Endothelial cell of umbilical vein (primary cell): ENCODE measurements at regions not wholly inside any gene's neighbourhood (a gene's known extent, or its start where the extent isn't known, plus 50 kb on each side); places are given as distances from the start of the nearest gene placed in this dataset.

Experiments
- BruUV-seq: library from RNA; stranded (reverse); fragments of 400-500 nt; replicated peaks from 2 replicates; lab custom pipeline; 2021; lab: Mats Ljungman, UMichigan
- CTCF ChIA-PET: fragments of 300-600, 350-600 bp; sonication (Branson Sonifier 250); formaldehyde crosslinking; loops from one replicate; lab custom pipeline; 2021; ENCODE audit warnings: antibody characterized with exemption, inconsistent platforms; lab: Charles Lee
- POLR2A ChIA-PET: fragments of 300-600, 350-600 bp; sonication (Branson Sonifier 250); formaldehyde crosslinking; loops from one replicate; lab custom pipeline; 2021; ENCODE audit warnings: antibody characterized with exemption, inconsistent platforms; lab: Charles Lee
- DNase-seq: peaks from one replicate; pipeline ENCODE4 v3.0.0-alpha.2; 2011; ENCODE audit warnings: low read depth, low spot score
- FAIRE-seq: peaks from 2 replicates; lab custom pipeline; 2011; peaks lifted over from hg19 to GRCh38; lab: Jason Lieb, UNC
- H2AFZ ChIP-seq: 2 replicates; pipeline ENCODE4 v1.6.0; 2012; ENCODE audit warnings: low read depth, low read length, control low read depth, inconsistent platforms
- H3K27ac ChIP-seq: 2 replicates; pipeline ENCODE4 v1.5.1; 2011; ENCODE audit warnings: low read depth, mild to moderate bottlenecking, control low read depth, low read length, moderate library complexity; ENCODE audit not compliant: insufficient read depth
- H3K27me3 ChIP-seq, 2 experiments: 2 replicates each; pipeline versions ENCODE4 v1.6.0 to v1.6.1; 2011; ENCODE audit warnings: low read length in 2 of 2, mixed read lengths in 1 of 2; ENCODE audit not compliant: control insufficient read depth in 2 of 2, insufficient read depth in 2 of 2
- H3K36me3 ChIP-seq, 2 experiments: 2 replicates in 1 of 2; 3 replicates in 1 of 2; pipeline ENCODE4 v1.5.1; 2011; ENCODE audit warnings: low read length in 2 of 2, mild to moderate bottlenecking in 1 of 2, moderate library complexity in 1 of 2; ENCODE audit not compliant: control insufficient read depth in 2 of 2, insufficient read depth in 2 of 2; ENCODE audit errors: extremely low read depth in 1 of 2
- H3K4me1 ChIP-seq: 3 replicates; pipeline ENCODE4 v1.5.1; 2011; ENCODE audit warnings: mild to moderate bottlenecking, low read length; ENCODE audit not compliant: control insufficient read depth, insufficient read depth; ENCODE audit errors: extremely low read depth
- H3K4me2 ChIP-seq: 2 replicates; pipeline ENCODE4 v1.6.1; 2011; ENCODE audit warnings: low read length, control low read depth, mixed read lengths; ENCODE audit not compliant: insufficient read depth
- H3K4me3 ChIP-seq, 3 experiments: fragments of 200-600 bp in 1 of 3; sonication (generic), shearing (Covaris generic) in 1 of 3; replicated peaks in 1 of 3; 2 replicates each; pipeline ENCODE4 v1.5.1; 2011 to 2016; ENCODE audit warnings: control low read depth in 3 of 3, low read length in 3 of 3, mild to moderate bottlenecking in 2 of 3, inconsistent platforms in 1 of 3, low read depth in 1 of 3, moderate library complexity in 1 of 3; ENCODE audit not compliant: insufficient read depth in 1 of 3
- H3K79me2 ChIP-seq: 2 replicates; pipeline ENCODE4 v1.6.0; 2012; ENCODE audit warnings: low read length, inconsistent platforms; ENCODE audit not compliant: control insufficient read depth, insufficient read depth
- H3K9ac ChIP-seq: replicated peaks from 2 replicates; pipeline ENCODE3; 2011; ENCODE audit warnings: low read length, control low read depth; ENCODE audit not compliant: insufficient read depth; ENCODE audit errors: extremely low read depth
- H3K9me1 ChIP-seq: replicated peaks from 3 replicates; pipeline ENCODE4 v1.6.0; 2011; ENCODE audit warnings: mild to moderate bottlenecking, low read length; ENCODE audit not compliant: control insufficient read depth, insufficient read depth; ENCODE audit errors: extremely low read depth
- H3K9me3 ChIP-seq: replicated peaks from 2 replicates; pipeline ENCODE4 v1.5.1; 2012; ENCODE audit warnings: low read length, inconsistent platforms; ENCODE audit not compliant: control insufficient read depth, insufficient read depth
- H4K20me1 ChIP-seq: replicated peaks from 2 replicates; pipeline ENCODE3; 2011; ENCODE audit warnings: mild to moderate bottlenecking, low read length; ENCODE audit not compliant: control insufficient read depth, insufficient read depth; ENCODE audit errors: extremely low read depth
- EZH2 ChIP-seq: IDR thresholded peaks from 2 replicates; pipeline ENCODE4 v1.6.1; 2012; ENCODE audit warnings: borderline replicate concordance, low read depth, mild to moderate bottlenecking, moderate library complexity, low read length, inconsistent platforms; ENCODE audit not compliant: severe bottlenecking
- FOS ChIP-seq: IDR thresholded peaks from 2 replicates; pipeline ENCODE4 v1.6.1; 2011; ENCODE audit warnings: mild to moderate bottlenecking, low read length, moderate library complexity, borderline replicate concordance; ENCODE audit not compliant: insufficient read depth
- GATA2 ChIP-seq: IDR thresholded peaks from 2 replicates; pipeline ENCODE4 v1.7.0; 2011; ENCODE audit warnings: low read depth, mild to moderate bottlenecking, moderate library complexity, mixed read lengths, low read length; ENCODE audit not compliant: insufficient read length, insufficient read depth
- JUN ChIP-seq: IDR thresholded peaks from 2 replicates; pipeline ENCODE4 v1.6.1; 2011; ENCODE audit warnings: borderline replicate concordance, low read depth; ENCODE audit not compliant: insufficient read length, insufficient read depth
- POLR2A ChIP-seq: IDR thresholded peaks from 2 replicates; pipeline ENCODE4 v1.6.1; 2012; ENCODE audit warnings: low read depth, mild to moderate bottlenecking, control low read depth, low read length
- POLR2AphosphoS5 ChIP-seq: IDR thresholded peaks from 2 replicates; pipeline ENCODE4 v1.6.1; 2012; ENCODE audit warnings: low read depth, mild to moderate bottlenecking, control low read depth, low read length, moderate library complexity; ENCODE audit not compliant: insufficient read depth
- dilution Hi-C: fragments of 300-500 bp; cut with MboI; formaldehyde crosslinking; loops from one replicate; pipeline ENCODE4 v1.15.0; 2019; ENCODE audit warnings: low sequenced_read_pairs; ENCODE audit not compliant: extremely low pct_ligation_motif_present
- intact Hi-C: fragments of 100-400 bp; cut with micrococcal nuclease; formaldehyde crosslinking; loops from one replicate; pipeline ENCODE4 v1.10.0; 2022

DNA sequence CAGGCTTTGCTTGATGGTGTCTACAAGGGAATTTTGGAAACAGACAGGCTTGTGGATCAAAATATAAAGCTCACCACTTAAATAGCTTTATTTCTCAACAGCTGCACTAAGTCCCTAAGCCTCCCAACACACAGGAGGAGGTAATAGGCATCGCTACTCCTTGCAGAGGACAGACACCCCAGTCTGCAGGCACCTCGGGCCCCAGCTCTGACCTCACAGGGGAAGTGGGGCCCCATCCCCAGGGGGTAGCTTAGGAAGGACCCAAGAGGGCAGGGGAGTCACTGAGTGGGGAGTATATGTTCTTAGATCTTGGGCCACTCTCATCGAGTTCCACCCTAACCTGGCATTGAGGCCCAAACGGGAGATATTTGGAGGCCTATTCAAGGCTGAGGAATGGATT is 66.7 kb upstream of the XPA start:
- TF ChIP-seq GATA2 (no peak), JUN (no peak)
- Histone ChIP-seq H3K79me2 (no peaks in the 10 kb centered on the region), H3K9ac (no peak overlapping the region), H3K4me3 (no peak overlapping the region), H3K27ac (no peak overlapping the region), H4K20me1 (no peaks in the 10 kb centered on the region), H3K36me3 (no peaks in the 10 kb centered on the region), H3K9me1 (no peaks in the 10 kb centered on the region), H3K9me3 (no peaks in the 10 kb centered on the region), H3K27me3 (peaks cover 0 to 2% of the 10 kb centered on the region in 2 experiments), H3K4me2 (no peak overlapping the region), H3K4me1 (no peaks in the 10 kb centered on the region), H2AFZ (no peak overlapping the region)
- intact Hi-C loops, result no loop called here
- dilution Hi-C loops, result no loop called here
- DNase-seq (no peak), FAIRE-seq (no peak)
- no TSS peak for BruUV-seq
- ChIA-PET POLR2A (no interaction called here), CTCF (interaction anchor here (0.6 to 2.0 kb wide), 3 partner anchors 11 to 260 kb away, joined by 3 to 12 read pairs (median 5); no protein-coding TSS in a partner anchor)

DNA sequence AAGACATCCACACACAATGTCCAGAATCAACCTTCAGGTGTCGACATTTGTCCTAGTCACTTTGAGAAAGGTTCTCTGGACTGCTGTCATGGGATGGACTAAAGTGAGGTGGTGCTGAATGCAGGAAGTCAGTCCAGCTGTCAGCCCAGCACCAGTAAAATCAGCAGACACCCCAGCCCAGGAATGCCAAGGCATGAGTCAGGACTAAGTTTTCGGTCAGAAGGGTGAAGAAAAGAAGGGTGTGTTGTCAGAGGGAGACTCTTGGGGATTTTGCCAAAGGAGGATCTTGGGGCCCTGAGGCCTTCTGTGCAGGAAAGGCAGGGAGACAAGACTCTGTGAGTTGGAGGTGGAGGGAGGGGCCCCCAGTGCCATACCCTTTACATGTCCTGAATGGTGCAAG is 69.0 kb upstream of the XPA start:
- CTCF ChIA-PET, result no interaction called here
- H3K9ac ChIP-seq, result no peak overlapping the region
- no peak for FAIRE-seq

More for the DNA sequence above, 69.0 kb upstream of the XPA start:
- Histone ChIP-seq H3K79me2 (no peaks in the 10 kb centered on the region), H2AFZ (no peak overlapping the region), H3K9me3 (no peaks in the 10 kb centered on the region), H4K20me1 (no peaks in the 10 kb centered on the region), H3K9me1 (no peaks in the 10 kb centered on the region), H3K4me3 (no peak overlapping the region), H3K36me3 (no peaks in the 10 kb centered on the region), H3K4me2 (no peak overlapping the region), H3K27me3 (peaks cover 8 to 12% of the 10 kb centered on the region in 2 experiments), H3K4me1 (no peaks in the 10 kb centered on the region), H3K27ac (no peak overlapping the region)
- dilution Hi-C loops (no loop called here), intact Hi-C loops (no loop called here)
- BruUV-seq, result no TSS peak
- TF ChIP-seq FOS (no peak), POLR2AphosphoS5 (no peak), EZH2 (no peak), POLR2A (no peak)
- POLR2A ChIA-PET, result no interaction called here
- DNase-seq, result no peak
